Stomach (tissue), 8 donors: ENCODE measurements at regions not wholly inside any gene's neighbourhood (a gene's known extent, or its start where the extent isn't known, plus 50 kb on each side); places are given as distances from the start of the nearest gene placed in this dataset.

Experiments
- DNase-seq, 2 donors: peaks; one replicate each; pipeline versions ENCODE4 v3.0.0 to v3.0.0-alpha.2; 2013 to 2019
- H3K27ac ChIP-seq, 5 donors: fragments of 200-600 bp in 4 of 5; sonication (generic) in 4 of 5; one replicate each; pipeline ENCODE4 v1.5.1; 2013 to 2019; ENCODE audit warnings: mild to moderate bottlenecking in 1 of 5, moderate library complexity in 1 of 5
- H3K27me3 ChIP-seq, 3 donors: fragments of 200-600 bp; sonication (generic); one replicate each; pipeline ENCODE4 v1.5.1; 2017 to 2019; ENCODE audit warnings: mixed run types in 1 of 3
- H3K36me3 ChIP-seq, 4 donors: fragments of 200-600 bp; sonication (generic); 1 replicate in 3 of 4; 2 replicates in 1 of 4; pipeline ENCODE4 v1.5.1; 2016 to 2019
- H3K4me1 ChIP-seq, 4 donors: fragments of 200-600 bp; sonication (generic); one replicate each; pipeline ENCODE4 v1.5.1; 2016 to 2019
- H3K4me3 ChIP-seq, 4 donors: fragments of 200-600 bp; sonication (generic) in 3 of 4; one replicate each; pipeline ENCODE4 v1.5.1; 2016 to 2019; ENCODE audit warnings: mild to moderate bottlenecking in 1 of 4
- H3K9me3 ChIP-seq, 4 donors: fragments of 200-600 bp; sonication (generic); one replicate each; pipeline ENCODE4 v1.5.1; 2016 to 2019
- EP300 ChIP-seq: sonication (generic); formaldehyde crosslinking; IDR thresholded peaks from one replicate; pipeline ENCODE4 v1.6.1; 2017; ENCODE audit warnings: antibody characterized with exemption
- POLR2A ChIP-seq, 4 donors: fragments of 450-650 bp; IDR thresholded peaks; one replicate each; pipeline ENCODE4 v1.6.1; 2016; ENCODE audit warnings: antibody characterized with exemption in 4 of 4, control low read depth in 2 of 4, mild to moderate bottlenecking in 1 of 4, moderate library complexity in 1 of 4
- POLR2AphosphoS5 ChIP-seq, 3 donors: sonication (generic); formaldehyde crosslinking; IDR thresholded peaks; one replicate each; pipeline ENCODE4 v1.6.1; 2016; ENCODE audit warnings: antibody characterized with exemption in 3 of 3
- WGBS, 5 donors: extraction: QIAGEN DNeasy Blood & Tissue Kit in 3 of 5; methylation state at CpG; one replicate each; pipeline versions ENCODE4 v1.1.5 to v1.1.7; 2013 to 2018; 5-methylcytosine and 5-hydroxymethylcytosine counted together
- intact Hi-C: fragments of 100-400 bp; cut with DNase I; formaldehyde crosslinking; loops from one replicate; pipeline ENCODE4 v1.15.1; 2023; ENCODE audit warnings: low total_unique reads
- TF ChIP-seq, protein P1 (sequence below), 7 experiments: fragments of 450-650 bp in 4 of 7; fragments of 200-600 bp in 3 of 7; sonication (generic) in 3 of 7; IDR thresholded peaks; one replicate each; pipeline ENCODE4 v1.5.1; 2016 to 2019; ENCODE audit warnings: antibody characterized with exemption in 7 of 7, control low read depth in 2 of 7, mild to moderate bottlenecking in 1 of 7
- donor health status: healthy with polysubstance abuse.
- donor health status: Bipolar disorder and iron deficiency.
- donor health status: healthy.

DNA sequence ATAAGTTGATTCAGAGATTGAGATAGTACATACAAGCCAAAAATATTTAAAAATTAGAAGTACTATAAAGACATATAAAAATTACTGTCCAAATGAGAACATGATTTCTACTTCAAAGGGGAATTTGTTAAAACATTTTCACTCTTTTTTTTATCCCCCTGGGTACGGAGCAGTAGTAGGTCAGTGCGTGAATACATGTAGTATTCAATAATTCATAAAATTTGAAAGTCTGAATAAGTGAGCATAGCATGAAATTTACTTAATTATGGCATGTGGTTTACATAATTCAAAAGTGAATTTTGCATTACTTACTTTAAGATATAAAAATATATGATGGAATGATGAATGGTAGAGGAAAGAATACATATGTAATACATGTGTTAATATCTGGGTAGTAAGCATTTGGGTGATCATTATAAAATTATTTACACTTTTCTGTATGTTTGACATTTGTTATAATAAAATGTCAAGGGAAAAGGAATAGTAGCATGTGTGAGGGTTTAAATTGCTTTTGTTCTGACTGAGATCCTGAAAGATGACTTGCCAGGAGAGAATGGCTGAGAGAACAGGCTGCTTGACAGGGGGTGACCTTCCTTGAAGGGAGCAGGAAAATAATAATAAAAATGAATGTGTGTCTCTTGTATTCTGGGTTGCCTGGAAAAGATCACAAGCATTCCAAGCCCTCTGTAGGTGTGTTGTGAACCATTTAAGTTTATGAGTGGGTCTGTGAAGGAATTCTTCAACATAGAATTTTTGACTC is 1178.8 kb downstream of the ZPLD1 start:
- DNase-seq = no peak
- no peaks in the 10 kb centered on the region for H3K4me1 ChIP-seq
- no peak overlapping the region for H3K4me3 ChIP-seq
- 82 to 91% (median 90%) methylated on average over 2 of the region's 2 CpGs for WGBS, 5 donors
- peaks cover 0 to 2% (median under 1%) of the 10 kb centered on the region in 4 donors for H3K9me3 ChIP-seq
- TF ChIP-seq EP300 (no peak), POLR2A (IDR thresholded peaks at IDR 0.05) (no peak), POLR2AphosphoS5 (IDR thresholded peaks at IDR 0.05) (no peak)
- TF ChIP-seq, protein P1, sequence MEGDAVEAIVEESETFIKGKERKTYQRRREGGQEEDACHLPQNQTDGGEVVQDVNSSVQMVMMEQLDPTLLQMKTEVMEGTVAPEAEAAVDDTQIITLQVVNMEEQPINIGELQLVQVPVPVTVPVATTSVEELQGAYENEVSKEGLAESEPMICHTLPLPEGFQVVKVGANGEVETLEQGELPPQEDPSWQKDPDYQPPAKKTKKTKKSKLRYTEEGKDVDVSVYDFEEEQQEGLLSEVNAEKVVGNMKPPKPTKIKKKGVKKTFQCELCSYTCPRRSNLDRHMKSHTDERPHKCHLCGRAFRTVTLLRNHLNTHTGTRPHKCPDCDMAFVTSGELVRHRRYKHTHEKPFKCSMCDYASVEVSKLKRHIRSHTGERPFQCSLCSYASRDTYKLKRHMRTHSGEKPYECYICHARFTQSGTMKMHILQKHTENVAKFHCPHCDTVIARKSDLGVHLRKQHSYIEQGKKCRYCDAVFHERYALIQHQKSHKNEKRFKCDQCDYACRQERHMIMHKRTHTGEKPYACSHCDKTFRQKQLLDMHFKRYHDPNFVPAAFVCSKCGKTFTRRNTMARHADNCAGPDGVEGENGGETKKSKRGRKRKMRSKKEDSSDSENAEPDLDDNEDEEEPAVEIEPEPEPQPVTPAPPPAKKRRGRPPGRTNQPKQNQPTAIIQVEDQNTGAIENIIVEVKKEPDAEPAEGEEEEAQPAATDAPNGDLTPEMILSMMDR (IDR thresholded peaks at IDR 0.05) = no peak
- intact Hi-C loops = no loop called here
- no peaks in the 10 kb centered on the region for H3K36me3 ChIP-seq
- H3K27me3 ChIP-seq = no peaks in the 10 kb centered on the region
- H3K27ac ChIP-seq = no peak overlapping the region

GRCh38 chr3:103614719-103615118 is 1179.9 kb downstream of the ZPLD1 start:
- no peak for TF ChIP-seq POLR2AphosphoS5 (IDR thresholded peaks at IDR 0.05)
- TF ChIP-seq, protein P1 (IDR thresholded peaks at IDR 0.05) = no peak
- TF ChIP-seq POLR2A (IDR thresholded peaks at IDR 0.05) = no peak
- TF ChIP-seq EP300 = no peak
- DNase-seq = no peak
- H3K36me3 ChIP-seq = no peaks in the 10 kb centered on the region
- intact Hi-C loops = no loop called here
- no peaks in the 10 kb centered on the region for H3K27me3 ChIP-seq
- peaks cover 0 to 10% (median 7%) of the 10 kb centered on the region in 4 donors for H3K9me3 ChIP-seq
- no peak overlapping the region for H3K27ac ChIP-seq
- no peaks in the 10 kb centered on the region for H3K4me1 ChIP-seq
- no peak overlapping the region for H3K4me3 ChIP-seq

- H3K27ac ChIP-seq = no peak overlapping the region
- no peaks in the 10 kb centered on the region for H3K27me3 ChIP-seq
- WGBS, 5 donors = 33 to 63% (median 46%) methylated on average over 2 of the region's 2 CpGs
- no peaks in the 10 kb centered on the region for H3K4me1 ChIP-seq
- no peaks in the 10 kb centered on the region for H3K36me3 ChIP-seq
- no peak for TF ChIP-seq POLR2A (IDR thresholded peaks at IDR 0.05)
- TF ChIP-seq POLR2AphosphoS5 (IDR thresholded peaks at IDR 0.05) = no peak
- TF ChIP-seq, protein P1 (IDR thresholded peaks at IDR 0.05) = no peak
- no peak for TF ChIP-seq EP300
- intact Hi-C loops = no loop called here
- peaks cover 0 to 10% (median 7%) of the 10 kb centered on the region in 4 donors for H3K9me3 ChIP-seq
- H3K4me3 ChIP-seq = no peak overlapping the region
- DNase-seq = no peak
Observed at GRCh38 chr3:103617961-103618360, 1183.1 kb downstream of the ZPLD1 start.

DNA sequence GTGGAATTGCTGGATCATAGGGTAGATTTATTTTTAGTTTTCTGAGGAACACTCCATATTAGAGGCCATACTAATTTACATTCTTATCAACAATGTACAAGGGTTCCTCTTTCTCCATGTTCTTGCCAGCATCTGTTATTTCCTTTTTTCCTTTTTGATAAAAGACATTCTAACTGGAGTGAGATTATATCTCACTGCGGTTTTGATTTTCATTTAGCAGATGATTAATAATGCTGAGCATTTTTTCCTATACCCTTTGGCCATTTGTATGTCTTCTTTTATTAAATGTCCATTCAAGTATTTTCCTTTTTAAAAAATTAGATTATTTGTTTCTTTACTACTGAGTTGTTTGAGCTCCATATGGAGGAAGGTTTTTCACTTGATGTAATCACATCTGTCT is 1189.5 kb downstream of the ZPLD1 start:
- no peak for DNase-seq
- Histone ChIP-seq H3K36me3 (no peaks in the 10 kb centered on the region), H3K27ac (no peak overlapping the region), H3K9me3 (peaks cover 0 to 7% (median 2%) of the 10 kb centered on the region in 4 donors), H3K4me1 (no peaks in the 10 kb centered on the region), H3K27me3 (no peaks in the 10 kb centered on the region), H3K4me3 (no peak overlapping the region)
- intact Hi-C loops = no loop called here
- TF ChIP-seq POLR2AphosphoS5 (IDR thresholded peaks at IDR 0.05) = no peak
- no peak for TF ChIP-seq POLR2A (IDR thresholded peaks at IDR 0.05)
- TF ChIP-seq, protein P1 (IDR thresholded peaks at IDR 0.05) = no peak
- TF ChIP-seq EP300 = no peak
- 53 to 69% (median 57%) methylated on average over 1 of the region's 1 CpG for WGBS, 5 donors
